KMS-11 (cell line): ENCODE measurements at regions not wholly inside any gene's neighbourhood (a gene's known extent, or its start where the extent isn't known, plus 50 kb on each side); places are given as distances from the start of the nearest gene placed in this dataset.

Source experiments
- H2AFZ ChIP-seq: fragments of 200-600 bp; sonication (generic); 2 replicates; pipeline ENCODE4 v1.6.1; 2016; ENCODE audit warnings: antibody characterized with exemption, mixed run types, low read depth
- H3K27ac ChIP-seq: fragments of 200-600 bp; sonication (generic); 2 replicates; pipeline ENCODE4 v1.6.1; 2016; ENCODE audit warnings: mild to moderate bottlenecking, mixed run types
- H3K27me3 ChIP-seq: fragments of 200-600 bp; sonication (generic); 2 replicates; pipeline ENCODE4 v1.6.1; 2017; ENCODE audit warnings: mild to moderate bottlenecking, low read depth, mixed run types, moderate library complexity; ENCODE audit not compliant: insufficient read depth
- H3K36me3 ChIP-seq: fragments of 200-600 bp; sonication (generic); 2 replicates; pipeline ENCODE4 v1.6.1; 2017; ENCODE audit warnings: mild to moderate bottlenecking, mixed run types; ENCODE audit not compliant: insufficient read depth
- H3K4me1 ChIP-seq: fragments of 200-600 bp; sonication (generic); 2 replicates; pipeline ENCODE4 v1.6.1; 2016; ENCODE audit warnings: mild to moderate bottlenecking, low read depth, mixed run types; ENCODE audit not compliant: poor library complexity, severe bottlenecking
- H3K4me2 ChIP-seq: fragments of 200-600 bp; sonication (generic); 2 replicates; pipeline ENCODE4 v1.7.0; 2016; ENCODE audit warnings: mild to moderate bottlenecking, mixed run types
- H3K4me3 ChIP-seq: fragments of 200-600 bp; sonication (generic); IDR thresholded peaks from 2 replicates; pipeline ENCODE4 v1.6.1; 2017; ENCODE audit warnings: low read depth, low read length, mixed read lengths; ENCODE audit not compliant: insufficient read depth
- H3K79me2 ChIP-seq: fragments of 200-600 bp; sonication (generic); 2 replicates; pipeline ENCODE4 v1.6.1; 2016; ENCODE audit warnings: low read depth, mixed run types; ENCODE audit not compliant: insufficient read depth
- H3K9ac ChIP-seq: fragments of 200-600 bp; sonication (generic); 2 replicates; pipeline ENCODE4 v1.6.1; 2016; ENCODE audit warnings: mild to moderate bottlenecking, mixed run types
- H4K20me1 ChIP-seq: fragments of 200-600 bp; sonication (generic); 2 replicates; pipeline ENCODE4 v1.6.1; 2016; ENCODE audit warnings: mild to moderate bottlenecking, mixed run types; ENCODE audit not compliant: insufficient read depth
- CTCF ChIP-seq: fragments of 200-600 bp; sonication (generic); conservative IDR thresholded peaks from 2 replicates; pipeline ENCODE4 v1.6.1; 2017; ENCODE audit warnings: low read depth, mild to moderate bottlenecking, antibody characterized with exemption, low read length, moderate library complexity, mixed read lengths

GRCh38 chr5:112614285-112614684 lies 123.4 kb upstream of the APC start:
- no peaks in the 10 kb centered on the region for H3K79me2 ChIP-seq

DNA sequence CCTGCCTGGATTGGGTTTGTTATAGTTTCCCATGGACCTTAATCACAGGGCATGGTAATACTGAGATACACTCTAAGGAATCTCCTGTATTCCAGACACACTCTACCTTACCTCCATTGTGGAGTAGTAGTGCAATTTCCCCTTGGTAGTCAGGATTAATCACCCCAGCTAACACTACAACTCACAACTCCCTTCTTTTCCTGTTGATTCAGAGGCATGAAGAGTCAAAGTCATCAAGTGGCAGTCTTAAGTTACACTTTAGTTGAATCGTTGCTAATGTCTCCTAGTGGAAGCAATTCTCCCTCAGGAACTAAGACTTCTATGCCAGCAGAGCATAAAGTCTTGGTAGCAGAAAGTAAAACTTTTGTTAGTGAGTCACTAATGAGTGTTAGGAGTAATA lies 122.7 kb upstream of the APC start:
- Histone ChIP-seq H2AFZ (no peak overlapping the region), H3K36me3 (no peaks in the 10 kb centered on the region), H3K9ac (no peak overlapping the region), H3K4me1 (peaks cover 15% of the 10 kb centered on the region), H4K20me1 (no peaks in the 10 kb centered on the region), H3K79me2 (no peaks in the 10 kb centered on the region), H3K27me3 (no peaks in the 10 kb centered on the region), H3K4me2 (no peak overlapping the region), H3K27ac (no peak overlapping the region), H3K4me3 (no peak overlapping the region)
- no peak for TF ChIP-seq CTCF

More at GRCh38 chr5:112614285-112614684, 123.4 kb upstream of the APC start:
- no peak overlapping the region for H2AFZ ChIP-seq
- no peak overlapping the region for H3K9ac ChIP-seq
- H4K20me1 ChIP-seq = no peaks in the 10 kb centered on the region
- no peak overlapping the region for H3K4me3 ChIP-seq
- no peaks in the 10 kb centered on the region for H3K36me3 ChIP-seq
- no peaks in the 10 kb centered on the region for H3K27me3 ChIP-seq
- no peak overlapping the region for H3K27ac ChIP-seq
- TF ChIP-seq CTCF = no peak
- no peak overlapping the region for H3K4me2 ChIP-seq
- H3K4me1 ChIP-seq = peaks cover 15% of the 10 kb centered on the region

DNA sequence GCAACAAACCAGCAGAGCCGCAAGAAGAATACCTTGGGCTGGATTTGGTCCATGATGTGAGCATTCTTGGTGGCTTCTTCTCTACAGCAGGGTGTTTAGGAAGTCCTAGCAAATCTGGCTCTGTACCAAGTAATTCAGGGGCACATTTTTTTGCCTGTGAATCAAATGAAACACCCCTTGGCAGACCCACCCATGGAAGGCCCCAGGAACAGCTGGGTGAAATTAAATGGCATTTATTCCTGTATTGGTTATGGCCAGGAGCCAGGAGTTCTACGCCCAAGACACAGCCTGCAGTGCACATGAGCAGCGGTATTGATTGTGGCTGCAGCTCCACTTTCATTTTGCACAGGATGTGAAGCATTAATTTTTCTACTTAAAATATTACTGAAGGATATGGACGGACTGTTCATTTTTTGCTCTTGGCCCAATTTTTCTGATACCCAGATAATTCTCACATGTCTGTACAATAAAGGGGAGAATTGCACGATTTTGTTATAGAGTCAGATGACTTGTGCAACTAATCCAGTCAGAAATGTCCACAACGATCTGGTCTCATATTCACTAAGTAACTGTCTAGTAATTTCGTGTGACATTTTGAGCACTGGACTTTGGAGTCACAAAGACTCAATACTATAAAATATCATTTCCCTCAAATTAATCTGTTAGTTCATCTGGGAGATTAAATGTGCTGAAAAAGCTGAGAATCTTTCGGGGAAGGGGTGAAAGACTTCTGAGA lies 120.7 kb upstream of the APC start:
- Histone ChIP-seq H2AFZ (no peak overlapping the region), H3K4me2 (peak overlapping the region; percentile 30; the same call in 1 of the 2 replicates)

GRCh38 chr5:112625246-112625645 lies 112.4 kb upstream of the APC start:
- Histone ChIP-seq H3K36me3 (no peaks in the 10 kb centered on the region), H3K27me3 (no peaks in the 10 kb centered on the region), H3K9ac (no peak overlapping the region), H3K4me1 (peaks cover 18% of the 10 kb centered on the region), H3K27ac (no peak overlapping the region), H3K4me2 (no peak overlapping the region), H3K79me2 (no peaks in the 10 kb centered on the region), H4K20me1 (no peaks in the 10 kb centered on the region), H2AFZ (no peak overlapping the region), H3K4me3 (no peak overlapping the region)
- no peak for TF ChIP-seq CTCF

More for the DNA sequence above, 120.7 kb upstream of the APC start:
- Histone ChIP-seq H3K79me2 (no peaks in the 10 kb centered on the region), H3K4me1 (peaks cover 15% of the 10 kb centered on the region), H3K4me3 (no peak overlapping the region), H3K36me3 (no peaks in the 10 kb centered on the region), H3K27ac (no peak overlapping the region), H3K9ac (no peak overlapping the region), H3K27me3 (no peaks in the 10 kb centered on the region), H4K20me1 (no peaks in the 10 kb centered on the region)
- TF ChIP-seq CTCF = no peak
